GM20000 (cell line): ENCODE measurements at regions not wholly inside any gene's neighbourhood (a gene's known extent, or its start where the extent isn't known, plus 50 kb on each side); places are given as distances from the start of the nearest gene placed in this dataset.
"Not testable (repeated sequence)": the region's sequence is repeated elsewhere in the genome, so short reads cannot be mapped to it uniquely, and the experiment has no call there.

Experiments
- DNase-seq: peaks from one replicate; pipeline ENCODE4 v3.0.0; 2012; ENCODE audit warnings: low spot score
- CTCF ChIP-seq: IDR thresholded peaks from 2 replicates; pipeline ENCODE4 v1.5.1; 2012; ENCODE audit warnings: mild to moderate bottlenecking, control low read depth; ENCODE audit errors: extremely low read depth, missing control alignments

GRCh38 chr2:228917220-228917619 is 353.9 kb downstream of the PID1 start:
- DNase-seq = no peak

GRCh38 chr2:228916416-228917090 is 354.5 kb downstream of the PID1 start:
- no peak for TF ChIP-seq CTCF

More at GRCh38 chr2:228917220-228917619, 353.9 kb downstream of the PID1 start:
- no peak for TF ChIP-seq CTCF

GRCh38 chr2:228913176-228913575 is 357.9 kb downstream of the PID1 start:
- DNase-seq = no peak
- TF ChIP-seq CTCF = no peak

More at GRCh38 chr2:228916416-228917090, 354.5 kb downstream of the PID1 start:
- DNase-seq = no peak

- DNase-seq = not testable (repeated sequence)
These were observed 360.2 kb downstream of the PID1 start for GRCh38 chr2:228910872-228911271.

- TF ChIP-seq CTCF = no peak
- DNase-seq = no peak
These were observed 368.9 kb downstream of the PID1 start for GRCh38 chr2:228902176-228902575.

- no peak for DNase-seq
- no peak for TF ChIP-seq CTCF
These were observed 369.6 kb downstream of the PID1 start for GRCh38 chr2:228901531-228901930.

- no peak for DNase-seq
- no peak for TF ChIP-seq CTCF
These were observed 392.9 kb downstream of the PID1 start for GRCh38 chr2:228878138-228878537.

GRCh38 chr2:228876276-228876675 is 394.8 kb downstream of the PID1 start:
- no peak for DNase-seq
- no peak for TF ChIP-seq CTCF
